ENCODE measurements at regions not wholly inside any gene's neighbourhood (a gene's known extent, or its start where the extent isn't known, plus 50 kb on each side); places are given as distances from the start of the nearest gene placed in this dataset.

DNA sequence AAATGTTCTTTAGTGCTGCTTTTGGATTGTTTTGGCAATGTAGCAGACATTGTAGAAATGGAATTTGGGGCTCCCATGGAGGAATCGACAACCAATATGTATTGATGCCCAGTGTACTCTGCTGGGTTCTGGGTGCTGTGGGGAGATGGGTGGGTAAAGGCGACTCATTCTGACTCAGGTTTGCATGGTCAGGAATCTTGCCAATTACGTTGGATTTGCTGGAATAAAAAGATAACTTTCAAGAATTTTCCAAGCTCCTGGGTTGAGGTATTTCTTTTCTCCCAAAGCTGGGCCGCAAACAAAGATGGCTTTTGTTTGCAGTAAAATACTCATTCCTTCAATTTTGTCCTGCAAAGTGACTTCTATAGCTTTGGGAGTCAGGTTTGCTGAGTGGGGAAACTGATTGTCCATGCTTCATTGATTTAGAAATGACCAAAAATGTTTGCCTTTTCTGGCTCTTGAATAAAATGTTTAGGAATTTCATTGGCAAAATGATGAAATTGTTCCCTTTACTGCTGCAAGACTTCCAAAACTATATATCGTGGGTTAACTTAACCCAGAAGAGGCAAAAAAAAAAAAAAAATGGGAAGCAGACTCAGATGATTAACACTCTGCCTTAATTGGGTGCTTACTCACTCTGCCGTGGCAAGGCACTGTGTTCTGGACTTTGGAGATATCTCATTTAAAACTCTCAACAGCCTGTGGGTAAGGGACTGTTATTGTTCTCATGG is 57.0 kb downstream of the RTL9 start (continued):
- TF ChIP-seq, protein P1, sequence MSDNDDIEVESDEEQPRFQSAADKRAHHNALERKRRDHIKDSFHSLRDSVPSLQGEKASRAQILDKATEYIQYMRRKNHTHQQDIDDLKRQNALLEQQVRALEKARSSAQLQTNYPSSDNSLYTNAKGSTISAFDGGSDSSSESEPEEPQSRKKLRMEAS (CRISPR knock-in tag; IDR thresholded peaks at IDR 0.05) = no peak
- no peak for TF ChIP-seq RBBP5 (IDR thresholded peaks at IDR 0.05; ENCODE audit: borderline replicate concordance, insufficient read depth, low read length, poor library complexity, severe bottlenecking)
- TF ChIP-seq ZNF764 (CRISPR knock-in tag; IDR thresholded peaks at IDR 0.05; ENCODE audit: low read depth) = no peak
- peak; percentile 34; the same call in 1 of the 2 replicates for TF ChIP-seq TCF3 (CRISPR knock-in tag; IDR thresholded peaks at IDR 0.05)
- no peak for TF ChIP-seq KDM5B (IDR thresholded peaks at IDR 0.05; ENCODE audit: insufficient replicate concordance, low read depth, low read length)
- TF ChIP-seq STAT5A (IDR thresholded peaks at IDR 0.05; ENCODE audit: borderline replicate concordance, low read length) = no peak
- TF ChIP-seq ZZZ3 (IDR thresholded peaks at IDR 0.05) = no peak
- no peak for TF ChIP-seq POLR2G (IDR thresholded peaks at IDR 0.05; ENCODE audit: low read depth, low read length)
- TF ChIP-seq ATF1 (CRISPR knock-in tag; IDR thresholded peaks at IDR 0.05) = no peak
- no peak for TF ChIP-seq ATF1 (tag; IDR thresholded peaks at IDR 0.05)
- TF ChIP-seq, protein P2, sequence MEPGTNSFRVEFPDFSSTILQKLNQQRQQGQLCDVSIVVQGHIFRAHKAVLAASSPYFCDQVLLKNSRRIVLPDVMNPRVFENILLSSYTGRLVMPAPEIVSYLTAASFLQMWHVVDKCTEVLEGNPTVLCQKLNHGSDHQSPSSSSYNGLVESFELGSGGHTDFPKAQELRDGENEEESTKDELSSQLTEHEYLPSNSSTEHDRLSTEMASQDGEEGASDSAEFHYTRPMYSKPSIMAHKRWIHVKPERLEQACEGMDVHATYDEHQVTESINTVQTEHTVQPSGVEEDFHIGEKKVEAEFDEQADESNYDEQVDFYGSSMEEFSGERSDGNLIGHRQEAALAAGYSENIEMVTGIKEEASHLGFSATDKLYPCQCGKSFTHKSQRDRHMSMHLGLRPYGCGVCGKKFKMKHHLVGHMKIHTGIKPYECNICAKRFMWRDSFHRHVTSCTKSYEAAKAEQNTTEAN (CRISPR knock-in tag; IDR thresholded peaks at IDR 0.05) = no peak
- TF ChIP-seq RFX7 (CRISPR knock-in tag; IDR thresholded peaks at IDR 0.05) = no peak
- TF ChIP-seq FOSL1 (tag; conservative IDR thresholded peaks at IDR 0.05) = peak; percentile 69
- TF ChIP-seq, protein P3, sequence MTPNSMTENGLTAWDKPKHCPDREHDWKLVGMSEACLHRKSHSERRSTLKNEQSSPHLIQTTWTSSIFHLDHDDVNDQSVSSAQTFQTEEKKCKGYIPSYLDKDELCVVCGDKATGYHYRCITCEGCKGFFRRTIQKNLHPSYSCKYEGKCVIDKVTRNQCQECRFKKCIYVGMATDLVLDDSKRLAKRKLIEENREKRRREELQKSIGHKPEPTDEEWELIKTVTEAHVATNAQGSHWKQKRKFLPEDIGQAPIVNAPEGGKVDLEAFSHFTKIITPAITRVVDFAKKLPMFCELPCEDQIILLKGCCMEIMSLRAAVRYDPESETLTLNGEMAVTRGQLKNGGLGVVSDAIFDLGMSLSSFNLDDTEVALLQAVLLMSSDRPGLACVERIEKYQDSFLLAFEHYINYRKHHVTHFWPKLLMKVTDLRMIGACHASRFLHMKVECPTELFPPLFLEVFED (CRISPR knock-in tag; conservative IDR thresholded peaks at IDR 0.05) = no peak
- no peak for TF ChIP-seq SMAD3 (CRISPR knock-in tag; conservative IDR thresholded peaks at IDR 0.05)
- TF ChIP-seq KAT2B (IDR thresholded peaks at IDR 0.05; ENCODE audit: low read depth, low read length) = no peak
- no peak for TF ChIP-seq HNRNPK (IDR thresholded peaks at IDR 0.05; ENCODE audit: low read depth, low read length, poor library complexity, severe bottlenecking)
- TF ChIP-seq SMAD1 (IDR thresholded peaks at IDR 0.05; ENCODE audit: low read depth, low read length, partially characterized antibody) = no peak
- no peak for TF ChIP-seq BRD9 (IDR thresholded peaks at IDR 0.05; ENCODE audit: low read depth, partially characterized antibody)
- no peak for TF ChIP-seq SRF (CRISPR knock-in tag; IDR thresholded peaks at IDR 0.05)
- TF ChIP-seq, protein P4, sequence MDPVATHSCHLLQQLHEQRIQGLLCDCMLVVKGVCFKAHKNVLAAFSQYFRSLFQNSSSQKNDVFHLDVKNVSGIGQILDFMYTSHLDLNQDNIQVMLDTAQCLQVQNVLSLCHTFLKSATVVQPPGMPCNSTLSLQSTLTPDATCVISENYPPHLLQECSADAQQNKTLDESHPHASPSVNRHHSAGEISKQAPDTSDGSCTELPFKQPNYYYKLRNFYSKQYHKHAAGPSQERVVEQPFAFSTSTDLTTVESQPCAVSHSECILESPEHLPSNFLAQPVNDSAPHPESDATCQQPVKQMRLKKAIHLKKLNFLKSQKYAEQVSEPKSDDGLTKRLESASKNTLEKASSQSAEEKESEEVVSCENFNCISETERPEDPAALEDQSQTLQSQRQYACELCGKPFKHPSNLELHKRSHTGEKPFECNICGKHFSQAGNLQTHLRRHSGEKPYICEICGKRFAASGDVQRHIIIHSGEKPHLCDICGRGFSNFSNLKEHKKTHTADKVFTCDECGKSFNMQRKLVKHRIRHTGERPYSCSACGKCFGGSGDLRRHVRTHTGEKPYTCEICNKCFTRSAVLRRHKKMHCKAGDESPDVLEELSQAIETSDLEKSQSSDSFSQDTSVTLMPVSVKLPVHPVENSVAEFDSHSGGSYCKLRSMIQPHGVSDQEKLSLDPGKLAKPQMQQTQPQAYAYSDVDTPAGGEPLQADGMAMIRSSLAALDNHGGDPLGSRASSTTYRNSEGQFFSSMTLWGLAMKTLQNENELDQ (CRISPR knock-in tag; IDR thresholded peaks at IDR 0.05; ENCODE audit: borderline replicate concordance) = no peak
- no peak for TF ChIP-seq HMGN3 (IDR thresholded peaks at IDR 0.05; ENCODE audit: borderline replicate concordance, extremely low read depth, insufficient read length, low read depth, low read length)
- no peak for TF ChIP-seq ZNF282 (CRISPR knock-in tag; IDR thresholded peaks at IDR 0.05)
- TF ChIP-seq PHF8 (IDR thresholded peaks at IDR 0.05; ENCODE audit: borderline replicate concordance, low read length) = no peak
